Uterus (tissue), 2 donors: ENCODE measurements at regions not wholly inside any gene's neighbourhood (a gene's known extent, or its start where the extent isn't known, plus 50 kb on each side); places are given as distances from the start of the nearest gene placed in this dataset.

Source experiments
- CTCF ChIP-seq, 4 experiments: fragments of 200-600 bp in 2 of 4; fragments of 450-650 bp in 2 of 4; sonication (generic) in 2 of 4; IDR thresholded peaks; one replicate each; pipeline ENCODE4 v1.5.1; 2016 to 2019; ENCODE audit warnings: antibody characterized with exemption in 4 of 4, mild to moderate bottlenecking in 2 of 4, moderate library complexity in 1 of 4
- POLR2A ChIP-seq, 2 donors: fragments of 450-650 bp; IDR thresholded peaks; one replicate each; pipeline ENCODE4 v1.6.1; 2016; ENCODE audit warnings: antibody characterized with exemption in 2 of 2, mild to moderate bottlenecking in 1 of 2, moderate library complexity in 1 of 2

- TF ChIP-seq CTCF (IDR thresholded peaks at IDR 0.05) = no peak
- TF ChIP-seq POLR2A (IDR thresholded peaks at IDR 0.05) = no peak
Observed at GRCh38 chr14:83058068-83058467, 1524.4 kb upstream of the SEL1L start.
